ENCODE measurements at regions not wholly inside any gene's neighbourhood (a gene's known extent, or its start where the extent isn't known, plus 50 kb on each side); places are given as distances from the start of the nearest gene placed in this dataset.
"Not testable (repeated sequence)": the region's sequence is repeated elsewhere in the genome, so short reads cannot be mapped to it uniquely, and the experiment has no call there.

- no peak for DNase-seq
These were observed 200.1 kb upstream of the HEY2 start for GRCh38 chr6:125549202-125549884.

- no peak for DNase-seq
These were observed 198.5 kb upstream of the HEY2 start for GRCh38 chr6:125550892-125551291.

- DNase-seq = no peak
These were observed 196.6 kb upstream of the HEY2 start for GRCh38 chr6:125552819-125553218.

- no peak for DNase-seq
These were observed 195.0 kb upstream of the HEY2 start for GRCh38 chr6:125554456-125554855.

GRCh38 chr6:125558241-125558843, 191.1 kb upstream of the HEY2 start:
- no peak for DNase-seq

- DNase-seq = no peak
These were observed 190.5 kb upstream of the HEY2 start for GRCh38 chr6:125558907-125559306.

- no peak for DNase-seq
These were observed 187.3 kb upstream of the HEY2 start for GRCh38 chr6:125562156-125562555.

- no peak for DNase-seq
These were observed 184.5 kb upstream of the HEY2 start for GRCh38 chr6:125564941-125565340.

GRCh38 chr6:125567407-125567806, 182.0 kb upstream of the HEY2 start:
- no peak for DNase-seq

GRCh38 chr6:125568609-125569008, 180.8 kb upstream of the HEY2 start:
- DNase-seq = no peak

GRCh38 chr6:125570526-125570925, 178.9 kb upstream of the HEY2 start:
- no peak for DNase-seq

- DNase-seq = no peak
These were observed 178.2 kb upstream of the HEY2 start for GRCh38 chr6:125571207-125571755.

- no peak for DNase-seq
These were observed 174.8 kb upstream of the HEY2 start for GRCh38 chr6:125574604-125575003.

GRCh38 chr6:125577124-125577662, 172.2 kb upstream of the HEY2 start:
- DNase-seq = no peak

- DNase-seq = no peak
These were observed 164.9 kb upstream of the HEY2 start for GRCh38 chr6:125584468-125584939.

GRCh38 chr6:125585470-125585869, 164.0 kb upstream of the HEY2 start:
- no peak for DNase-seq

GRCh38 chr6:125586074-125586473, 163.4 kb upstream of the HEY2 start:
- DNase-seq = no peak

GRCh38 chr6:125586605-125587004, 162.8 kb upstream of the HEY2 start:
- DNase-seq = no peak

- DNase-seq = no peak
These were observed 161.5 kb upstream of the HEY2 start for GRCh38 chr6:125587666-125588632.

GRCh38 chr6:125591796-125592195, 157.6 kb upstream of the HEY2 start:
- not testable (repeated sequence) for DNase-seq

GRCh38 chr6:125593746-125594145, 155.7 kb upstream of the HEY2 start:
- DNase-seq = no peak

- DNase-seq = no peak
These were observed 153.4 kb upstream of the HEY2 start for GRCh38 chr6:125596020-125596419.

Measured in bone marrow (tissue), 2 donors.